K562 (cell line): ENCODE measurements at regions not wholly inside any gene's neighbourhood (a gene's known extent, or its start where the extent isn't known, plus 50 kb on each side); places are given as distances from the start of the nearest gene placed in this dataset.

Source experiments
- ATAC-seq: fragments of 200-7000 bp; cut with Tn5 transposase; 3 replicates; pipeline ENCODE4 v1.9.1; 2020; ENCODE audit warnings: moderate library complexity
- BruUV-seq: library from RNA; stranded (reverse); fragments of 400-500 nt; replicated peaks from 2 replicates; lab custom pipeline; 2021; lab: Mats Ljungman, UMichigan
- CTCF ChIA-PET: fragments of 300-600 bp; formaldehyde crosslinking; extraction: SDS; loops from one replicate; lab custom pipeline; 2021; ENCODE audit warnings: low intra/inter-chr PET ratio; lab: Yijun Ruan, JAX
- POLR2A ChIA-PET: fragments of 300-600, 350-650 bp; sonication (Branson Sonifier 250); formaldehyde crosslinking; extraction: SDS; loops from one replicate; lab custom pipeline; 2021; ENCODE audit warnings: antibody characterized with exemption, inconsistent platforms; lab: Yijun Ruan, JAX
- DNase-seq, 4 experiments: peaks; one replicate each; pipeline versions ENCODE4 v3.0.0 to v3.0.0-alpha.2; 2011 to 2018; ENCODE audit warnings: low spot score in 3 of 4, mixed read lengths in 3 of 4; ENCODE audit errors: extremely low read depth in 1 of 4
- FAIRE-seq: peaks from 2 replicates; lab custom pipeline; 2011; peaks lifted over from hg19 to GRCh38; lab: Jason Lieb, UNC
- H2AFZ ChIP-seq: 2 replicates; pipeline ENCODE4 v1.6.0; 2011; ENCODE audit warnings: low read depth, low read length, control low read depth, inconsistent platforms
- H3K27ac ChIP-seq: fragments of 200-600 bp; 3 replicates; pipeline ENCODE4 v1.8.0; 2011; ENCODE audit warnings: low read depth, mild to moderate bottlenecking, control low read depth, inconsistent platforms, low read length, moderate library complexity, mixed read lengths; ENCODE audit errors: extremely low read depth
- H3K27me3 ChIP-seq, 2 experiments: fragments of 300-600 bp in 1 of 2; 2 replicates in 1 of 2; 3 replicates in 1 of 2; pipeline versions ENCODE4 v1.6.0 to v1.8.0; 2011; ENCODE audit warnings: inconsistent platforms in 2 of 2, low read length in 2 of 2, mild to moderate bottlenecking in 1 of 2, mixed read lengths in 1 of 2, moderate library complexity in 1 of 2; ENCODE audit not compliant: control insufficient read depth in 2 of 2, insufficient read depth in 2 of 2
- H3K36me3 ChIP-seq: fragments of 300-600 bp; 3 replicates; pipeline ENCODE4 v1.8.0; 2011; ENCODE audit warnings: mild to moderate bottlenecking, low read length, inconsistent platforms; ENCODE audit not compliant: control insufficient read depth, insufficient read depth
- H3K4me1 ChIP-seq, 2 experiments: fragments of 200-600 bp in 1 of 2; replicated peaks in 1 of 2; 2 replicates in 1 of 2; 3 replicates in 1 of 2; pipeline versions ENCODE4 v1.5.1 to v1.8.0; 2011; ENCODE audit warnings: inconsistent platforms in 2 of 2, low read length in 2 of 2, mild to moderate bottlenecking in 1 of 2, mixed read lengths in 1 of 2, moderate library complexity in 1 of 2; ENCODE audit not compliant: control insufficient read depth in 2 of 2, insufficient read depth in 2 of 2
- H3K4me2 ChIP-seq: 2 replicates; pipeline ENCODE4 v1.6.1; 2011; ENCODE audit warnings: low read length, control low read depth, inconsistent platforms, mixed read lengths; ENCODE audit not compliant: insufficient read depth
- H3K4me3 ChIP-seq: fragments of 200-600 bp; sonication (generic), shearing (Covaris generic); 2 replicates; pipeline ENCODE4 v1.5.1; 2016; ENCODE audit warnings: control low read depth, inconsistent platforms
- H3K79me2 ChIP-seq: fragments of 200-600 bp; 3 replicates; pipeline ENCODE4 v1.8.0; 2011; ENCODE audit warnings: low read length, inconsistent platforms; ENCODE audit not compliant: control insufficient read depth, insufficient read depth
- H3K9ac ChIP-seq, 2 experiments: 2 replicates each; pipeline versions ENCODE4 v1.6.0 to v1.6.1; 2011; ENCODE audit warnings: low read depth in 2 of 2, low read length in 2 of 2, control low read depth in 1 of 2, inconsistent platforms in 1 of 2, mild to moderate bottlenecking in 1 of 2, mixed read lengths in 1 of 2; ENCODE audit not compliant: insufficient read depth in 1 of 2
- H3K9me1 ChIP-seq: one replicate; pipeline ENCODE4 v1.6.0; 2011; ENCODE audit warnings: inconsistent platforms, mild to moderate bottlenecking, low read length, moderate library complexity; ENCODE audit not compliant: control insufficient read depth, insufficient read depth
- H3K9me3 ChIP-seq: replicated peaks from 2 replicates; pipeline ENCODE4 v1.5.1; 2011; ENCODE audit warnings: low read depth, low read length, inconsistent platforms; ENCODE audit not compliant: control insufficient read depth, insufficient read depth
- H4K20me1 ChIP-seq: replicated peaks from 2 replicates; pipeline ENCODE4 v1.6.1; 2011; ENCODE audit warnings: low read length, inconsistent platforms, mixed read lengths; ENCODE audit not compliant: control insufficient read depth, insufficient read depth
- HDAC8 ChIP-seq: fragments of 450-650 bp; IDR thresholded peaks from 2 replicates; pipeline ENCODE4 v1.6.1; 2016; ENCODE audit warnings: mild to moderate bottlenecking, missing genetic modification characterization, moderate library complexity, missing compliant biosample characterization
- MAFF ChIP-seq: IDR thresholded peaks from 2 replicates; pipeline ENCODE4 v1.6.1; 2012; ENCODE audit warnings: low read length, improper control_type of control experiment
- SPI1 ChIP-seq: IDR thresholded peaks from 2 replicates; pipeline ENCODE4 v1.6.1; 2011; ENCODE audit warnings: low read depth, low read length, control low read depth, borderline replicate concordance
- SUPT5H ChIP-seq: fragments of 450-650 bp; IDR thresholded peaks from 2 replicates; pipeline ENCODE4 v1.6.1; 2016
- WGBS: fragments of 100-300 bp; shearing (Covaris generic); methylation state at CpG from one replicate; pipeline ENCODE4 v1.1.6; 2016; ENCODE audit warnings: low coverage, mixed read lengths; ENCODE audit not compliant: insufficient coverage; ENCODE audit errors: missing lambda C conversion rate; 5-methylcytosine and 5-hydroxymethylcytosine counted together
- in situ Hi-C: fragments of 300-500 bp; cut with MboI; formaldehyde crosslinking; loops from 4 replicates; pipeline ENCODE4 v1.15.0; 2018; ENCODE audit warnings: inconsistent platforms, mixed read lengths
- intact Hi-C: fragments of 100-400 bp; cut with micrococcal nuclease; formaldehyde crosslinking; loops from 2 replicates; pipeline ENCODE4 v1.14.2; 2022
- TF ChIP-seq, protein P1 (sequence below), 2 experiments: fragments of 450-650 bp in 1 of 2; sonication (generic) in 1 of 2; formaldehyde crosslinking; conservative IDR thresholded peaks; 2 replicates each; pipeline versions ENCODE4 v1.4.0 to v1.8.1; 2020 to 2022; ENCODE audit warnings: mild to moderate bottlenecking in 1 of 2, missing genetic modification reagents in 1 of 2
- TF ChIP-seq, protein P2 (sequence below): fragments of 450-650 bp; IDR thresholded peaks from 2 replicates; pipeline ENCODE4 v1.6.1; 2016; ENCODE audit warnings: borderline replicate concordance

- no peak overlapping the region for H2AFZ ChIP-seq
- WGBS = 0% methylated on average over 3 of the region's 4 CpGs
- H3K79me2 ChIP-seq = no peaks in the 10 kb centered on the region
- CTCF ChIA-PET = no interaction called here
- H3K4me2 ChIP-seq = no peak overlapping the region
- H3K27ac ChIP-seq = no peak overlapping the region
- no peaks in the 10 kb centered on the region for H3K9me1 ChIP-seq
- no peak for ATAC-seq
- no peaks in the 10 kb centered on the region for H3K9me3 ChIP-seq
- H3K4me3 ChIP-seq = no peak overlapping the region
- intact Hi-C loops (no loop called here), in situ Hi-C loops (no loop called here)
- H3K9ac ChIP-seq = no peak overlapping the region
- no peak for FAIRE-seq
- no peaks in the 10 kb centered on the region for H3K27me3 ChIP-seq
- TF ChIP-seq, protein P1, sequence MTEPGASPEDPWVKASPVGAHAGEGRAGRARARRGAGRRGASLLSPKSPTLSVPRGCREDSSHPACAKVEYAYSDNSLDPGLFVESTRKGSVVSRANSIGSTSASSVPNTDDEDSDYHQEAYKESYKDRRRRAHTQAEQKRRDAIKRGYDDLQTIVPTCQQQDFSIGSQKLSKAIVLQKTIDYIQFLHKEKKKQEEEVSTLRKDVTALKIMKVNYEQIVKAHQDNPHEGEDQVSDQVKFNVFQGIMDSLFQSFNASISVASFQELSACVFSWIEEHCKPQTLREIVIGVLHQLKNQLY (CRISPR knock-in tag; conservative IDR thresholded peaks at IDR 0.05) = no peak
- TF ChIP-seq MAFF = no peak
- TF ChIP-seq SPI1 = no peak
- no peak for TF ChIP-seq SUPT5H
- H3K36me3 ChIP-seq = no peaks in the 10 kb centered on the region
- no peaks in the 10 kb centered on the region for H3K4me1 ChIP-seq
- BruUV-seq = no TSS peak
- no peaks in the 10 kb centered on the region for H4K20me1 ChIP-seq
- no peak for DNase-seq
- POLR2A ChIA-PET = no interaction called here
These were observed 372.2 kb downstream of the DSEL start for GRCh38 chr18:67144329-67144728.

GRCh38 chr18:67143028-67143427 lies 373.5 kb downstream of the DSEL start:
- Histone ChIP-seq H3K4me2 (no peak overlapping the region), H3K27me3 (no peaks in the 10 kb centered on the region), H4K20me1 (no peaks in the 10 kb centered on the region), H3K27ac (no peak overlapping the region), H3K79me2 (no peaks in the 10 kb centered on the region), H3K4me1 (no peaks in the 10 kb centered on the region), H3K9me3 (no peaks in the 10 kb centered on the region), H3K36me3 (no peaks in the 10 kb centered on the region), H2AFZ (no peak overlapping the region), H3K9ac (no peak overlapping the region), H3K4me3 (no peak overlapping the region), H3K9me1 (no peaks in the 10 kb centered on the region)
- CTCF ChIA-PET = no interaction called here
- intact Hi-C loops (no loop called here), in situ Hi-C loops (no loop called here)
- DNase-seq = no peak
- no TSS peak for BruUV-seq
- no peak for ATAC-seq
- no peak for FAIRE-seq
- WGBS = 0% methylated on average over 5 of the region's 5 CpGs
- POLR2A ChIA-PET = no interaction called here
- TF ChIP-seq HDAC8 = no peak
- TF ChIP-seq, protein P2, sequence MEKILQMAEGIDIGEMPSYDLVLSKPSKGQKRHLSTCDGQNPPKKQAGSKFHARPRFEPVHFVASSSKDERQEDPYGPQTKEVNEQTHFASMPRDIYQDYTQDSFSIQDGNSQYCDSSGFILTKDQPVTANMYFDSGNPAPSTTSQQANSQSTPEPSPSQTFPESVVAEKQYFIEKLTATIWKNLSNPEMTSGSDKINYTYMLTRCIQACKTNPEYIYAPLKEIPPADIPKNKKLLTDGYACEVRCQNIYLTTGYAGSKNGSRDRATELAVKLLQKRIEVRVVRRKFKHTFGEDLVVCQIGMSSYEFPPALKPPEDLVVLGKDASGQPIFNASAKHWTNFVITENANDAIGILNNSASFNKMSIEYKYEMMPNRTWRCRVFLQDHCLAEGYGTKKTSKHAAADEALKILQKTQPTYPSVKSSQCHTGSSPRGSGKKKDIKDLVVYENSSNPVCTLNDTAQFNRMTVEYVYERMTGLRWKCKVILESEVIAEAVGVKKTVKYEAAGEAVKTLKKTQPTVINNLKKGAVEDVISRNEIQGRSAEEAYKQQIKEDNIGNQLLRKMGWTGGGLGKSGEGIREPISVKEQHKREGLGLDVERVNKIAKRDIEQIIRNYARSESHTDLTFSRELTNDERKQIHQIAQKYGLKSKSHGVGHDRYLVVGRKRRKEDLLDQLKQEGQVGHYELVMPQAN = no peak
